Choroid plexus epithelial cell (primary cell): ENCODE measurements at regions not wholly inside any gene's neighbourhood (a gene's known extent, or its start where the extent isn't known, plus 50 kb on each side); places are given as distances from the start of the nearest gene placed in this dataset.
A peak's percentile ranks its signal among the peaks of the same experiment; 100 is the strongest.

Experiments used
- DNase-seq: peaks from one replicate; pipeline ENCODE4 v3.0.0-alpha.2; 2010; ENCODE audit warnings: low read depth
- H3K4me3 ChIP-seq: 2 replicates; pipeline ENCODE4 v1.5.1; 2011; ENCODE audit warnings: low read depth, mild to moderate bottlenecking, control low read depth, low read length, moderate library complexity
- TF ChIP-seq, protein P1 (sequence below): conservative IDR thresholded peaks from 2 replicates; pipeline ENCODE4 v1.5.1; 2011; ENCODE audit warnings: low read depth, mild to moderate bottlenecking, control low read depth, inconsistent platforms, low read length, moderate library complexity

GRCh38 chr11:33564856-33565453 lies 135.7 kb downstream of the C11orf91 start:
- DNase-seq, result no peak
- no peak overlapping the region for H3K4me3 ChIP-seq

DNA sequence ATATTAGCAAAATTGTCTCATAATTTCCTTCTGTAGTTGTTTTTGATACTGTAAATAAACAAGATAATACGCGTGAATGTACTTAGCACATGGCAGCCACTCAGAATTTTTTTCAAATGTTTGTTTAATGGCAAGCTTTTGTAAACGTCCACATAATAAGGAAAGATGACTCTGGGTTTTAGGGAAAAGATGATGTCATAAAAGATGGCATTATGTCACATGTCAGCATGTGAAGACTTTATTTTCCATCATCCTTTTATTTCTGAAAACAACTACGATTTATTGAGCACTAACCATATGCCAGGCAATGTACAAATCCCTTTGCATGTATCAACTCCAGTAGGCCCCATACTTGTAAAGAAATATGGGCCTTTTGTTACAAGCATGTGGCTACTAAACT lies 139.9 kb downstream of the C11orf91 start:
- TF ChIP-seq, protein P1, sequence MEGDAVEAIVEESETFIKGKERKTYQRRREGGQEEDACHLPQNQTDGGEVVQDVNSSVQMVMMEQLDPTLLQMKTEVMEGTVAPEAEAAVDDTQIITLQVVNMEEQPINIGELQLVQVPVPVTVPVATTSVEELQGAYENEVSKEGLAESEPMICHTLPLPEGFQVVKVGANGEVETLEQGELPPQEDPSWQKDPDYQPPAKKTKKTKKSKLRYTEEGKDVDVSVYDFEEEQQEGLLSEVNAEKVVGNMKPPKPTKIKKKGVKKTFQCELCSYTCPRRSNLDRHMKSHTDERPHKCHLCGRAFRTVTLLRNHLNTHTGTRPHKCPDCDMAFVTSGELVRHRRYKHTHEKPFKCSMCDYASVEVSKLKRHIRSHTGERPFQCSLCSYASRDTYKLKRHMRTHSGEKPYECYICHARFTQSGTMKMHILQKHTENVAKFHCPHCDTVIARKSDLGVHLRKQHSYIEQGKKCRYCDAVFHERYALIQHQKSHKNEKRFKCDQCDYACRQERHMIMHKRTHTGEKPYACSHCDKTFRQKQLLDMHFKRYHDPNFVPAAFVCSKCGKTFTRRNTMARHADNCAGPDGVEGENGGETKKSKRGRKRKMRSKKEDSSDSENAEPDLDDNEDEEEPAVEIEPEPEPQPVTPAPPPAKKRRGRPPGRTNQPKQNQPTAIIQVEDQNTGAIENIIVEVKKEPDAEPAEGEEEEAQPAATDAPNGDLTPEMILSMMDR, result no peak
- DNase-seq, result no peak
- no peak overlapping the region for H3K4me3 ChIP-seq

More at GRCh38 chr11:33564856-33565453, 135.7 kb downstream of the C11orf91 start:
- TF ChIP-seq, protein P1, result no peak

DNA sequence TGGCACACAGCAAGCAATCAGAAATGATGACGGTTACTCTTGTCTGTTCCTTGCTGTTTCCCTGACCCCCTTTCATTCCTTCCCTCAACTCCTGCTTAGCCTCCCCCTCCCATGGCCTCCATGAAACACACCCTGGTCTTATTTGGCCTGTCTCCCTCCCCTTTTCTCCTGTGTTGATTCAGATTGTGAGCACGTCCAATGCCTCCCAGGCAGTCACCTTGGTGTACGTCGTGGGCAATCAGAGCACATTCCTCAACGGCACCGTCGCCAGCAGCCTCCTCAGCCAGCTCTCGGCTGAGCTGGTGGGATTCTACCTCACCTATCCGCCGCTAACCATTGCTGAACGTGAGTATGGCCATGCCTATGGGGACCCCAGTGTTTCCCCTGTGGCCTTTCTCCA lies 141.1 kb downstream of the C11orf91 start:
- no peak overlapping the region for H3K4me3 ChIP-seq
- DNase-seq, result no peak
- TF ChIP-seq, protein P1, result no peak

GRCh38 chr11:33558097-33558496 lies 142.5 kb downstream of the C11orf91 start:
- no peak for DNase-seq

GRCh38 chr11:33557201-33557600 lies 143.4 kb downstream of the C11orf91 start:
- DNase-seq, result peak; percentile 63
- H3K4me3 ChIP-seq, result no peak overlapping the region
- TF ChIP-seq, protein P1, result no peak

More at GRCh38 chr11:33558097-33558496, 142.5 kb downstream of the C11orf91 start:
- no peak overlapping the region for H3K4me3 ChIP-seq
- TF ChIP-seq, protein P1, result no peak

GRCh38 chr11:33554219-33554618 lies 146.4 kb downstream of the C11orf91 start:
- DNase-seq, result no peak
- TF ChIP-seq, protein P1, result no peak
- no peak overlapping the region for H3K4me3 ChIP-seq

DNA sequence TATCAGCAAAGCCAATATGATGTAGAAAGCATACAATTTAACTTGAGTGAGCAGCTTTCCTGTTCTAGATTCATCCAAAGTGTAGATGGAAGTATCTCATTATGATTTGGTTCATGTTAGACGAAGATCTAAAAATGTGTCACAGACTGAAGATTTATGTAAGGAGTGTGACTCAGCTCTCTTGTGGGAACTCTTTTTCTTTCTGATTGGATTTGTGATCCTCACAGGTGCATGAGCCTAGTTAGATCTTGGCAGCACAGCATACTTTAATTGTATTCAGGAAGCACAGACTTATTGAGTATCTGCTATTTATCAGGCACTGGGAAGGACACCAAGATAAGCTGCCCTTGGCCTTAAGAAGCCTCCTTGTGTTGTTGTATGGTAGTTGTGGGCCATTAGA lies 147.1 kb downstream of the C11orf91 start:
- TF ChIP-seq, protein P1, result no peak
- no peak overlapping the region for H3K4me3 ChIP-seq
- DNase-seq, result no peak
